HepG2 (cell line): ENCODE measurements at regions not wholly inside any gene's neighbourhood (a gene's known extent, or its start where the extent isn't known, plus 50 kb on each side); places are given as distances from the start of the nearest gene placed in this dataset.

Experiments used
- ATAC-seq: fragments of 200-7000 bp; cut with Tn5 transposase; 3 replicates; pipeline ENCODE4 v1.9.1; 2020; ENCODE audit warnings: mild to moderate bottlenecking, moderate library complexity
- BruUV-seq: library from RNA; stranded (reverse); fragments of 400-500 nt; replicated peaks from 2 replicates; lab custom pipeline; 2021; lab: Mats Ljungman, UMichigan
- CTCF ChIA-PET: fragments of 300-600 bp; formaldehyde crosslinking; extraction: SDS; loops from one replicate; lab custom pipeline; 2021; ENCODE audit warnings: low total read pairs, inconsistent platforms, low intra/inter-chr PET ratio; lab: Yijun Ruan, JAX
- POLR2A ChIA-PET: fragments of 350-600 bp; sonication (Branson Sonifier 250); formaldehyde crosslinking; loops from one replicate; lab custom pipeline; 2020; ENCODE audit warnings: antibody characterized with exemption, inconsistent platforms; lab: Yijun Ruan, JAX
- DNase-seq: peaks from one replicate; pipeline ENCODE4 v3.0.0-alpha.2; 2015; ENCODE audit warnings: low spot score
- FAIRE-seq: peaks from 3 replicates; lab custom pipeline; 2011; peaks lifted over from hg19 to GRCh38; lab: Jason Lieb, UNC
- H2AFZ ChIP-seq: one replicate; pipeline ENCODE4 v1.6.1; 2011; ENCODE audit warnings: low read length, inconsistent platforms
- H3K27ac ChIP-seq: fragments of 300-600 bp; 3 replicates; pipeline ENCODE4 v1.8.0; 2011; ENCODE audit warnings: mixed run types, mild to moderate bottlenecking, mixed read lengths, low read length, inconsistent platforms; ENCODE audit not compliant: insufficient read depth; ENCODE audit errors: extremely low read length
- H3K27me3 ChIP-seq, 2 experiments: fragments of 200-600 bp in 1 of 2; 2 replicates in 1 of 2; 3 replicates in 1 of 2; pipeline versions ENCODE4 v1.6.0 to v1.8.0; 2011; ENCODE audit warnings: low read length in 2 of 2, mild to moderate bottlenecking in 2 of 2, moderate library complexity in 2 of 2, inconsistent platforms in 1 of 2; ENCODE audit not compliant: insufficient read depth in 2 of 2, control insufficient read depth in 1 of 2
- H3K36me3 ChIP-seq, 2 experiments: fragments of 200-600 bp in 1 of 2; replicated peaks in 1 of 2; 2 replicates in 1 of 2; 3 replicates in 1 of 2; pipeline versions ENCODE4 v1.5.1 to v1.8.0; 2011; ENCODE audit warnings: low read length in 2 of 2, inconsistent platforms in 1 of 2; ENCODE audit not compliant: insufficient read depth in 2 of 2, control insufficient read depth in 1 of 2
- H3K4me1 ChIP-seq: 2 replicates; pipeline ENCODE4 v1.5.1; 2012; ENCODE audit warnings: low read length, inconsistent platforms; ENCODE audit not compliant: insufficient read depth
- H3K4me2 ChIP-seq: 2 replicates; pipeline ENCODE4 v1.6.0; 2011; ENCODE audit warnings: low read depth, low read length, inconsistent platforms
- H3K4me3 ChIP-seq, 3 experiments: fragments of 200-600 bp in 1 of 3; sonication (generic), shearing (Covaris generic) in 1 of 3; replicated peaks in 1 of 3; 2 replicates each; pipeline ENCODE4 v1.5.1; 2011 to 2016; ENCODE audit warnings: low read length in 3 of 3, inconsistent platforms in 2 of 3, low read depth in 2 of 3, mild to moderate bottlenecking in 2 of 3, control low read depth in 1 of 3, mixed read lengths in 1 of 3; ENCODE audit not compliant: insufficient read depth in 1 of 3
- H3K79me2 ChIP-seq: one replicate; pipeline ENCODE4 v1.6.1; 2011; ENCODE audit warnings: low read length, inconsistent platforms; ENCODE audit not compliant: insufficient read depth
- H3K9ac ChIP-seq: 2 replicates; pipeline ENCODE4 v1.6.0; 2011; ENCODE audit warnings: mild to moderate bottlenecking, low read depth, low read length, inconsistent platforms; ENCODE audit not compliant: insufficient read depth
- H3K9me3 ChIP-seq: 2 replicates; pipeline ENCODE4 v1.5.1; 2012; ENCODE audit warnings: mild to moderate bottlenecking, low read length
- H4K20me1 ChIP-seq: 2 replicates; pipeline ENCODE4 v1.6.0; 2011; ENCODE audit warnings: inconsistent platforms, mild to moderate bottlenecking, low read length, moderate library complexity; ENCODE audit not compliant: insufficient read depth
- BHLHE40 ChIP-seq: IDR thresholded peaks from 2 replicates; pipeline ENCODE4 v1.6.1; 2011; ENCODE audit warnings: low read length, improper control_type of control experiment
- BORCS8-MEF2B ChIP-seq: sonication (generic); formaldehyde crosslinking; IDR thresholded peaks from 2 replicates; pipeline ENCODE4 v1.8.0; 2022; ENCODE audit warnings: mild to moderate bottlenecking, missing genetic modification reagents
- CREB3 ChIP-seq: sonication (generic); formaldehyde crosslinking; IDR thresholded peaks from 2 replicates; pipeline ENCODE4 v1.5.0; 2020; ENCODE audit warnings: missing genetic modification reagents
- EEA1 ChIP-seq: sonication (generic); formaldehyde crosslinking; IDR thresholded peaks from 2 replicates; pipeline ENCODE4 v1.5.1; 2020; ENCODE audit warnings: mild to moderate bottlenecking, missing genetic modification reagents, borderline replicate concordance
- FOXM1 ChIP-seq: sonication (generic); formaldehyde crosslinking; IDR thresholded peaks from 2 replicates; pipeline ENCODE4 v1.5.0; 2020; ENCODE audit warnings: missing genetic modification reagents
- MXD3 ChIP-seq: IDR thresholded peaks from 2 replicates; pipeline ENCODE4 v1.6.1; 2016; ENCODE audit warnings: mild to moderate bottlenecking, missing biosample characterization, missing genetic modification reagents
- MXD4 ChIP-seq: IDR thresholded peaks from 2 replicates; pipeline ENCODE4 v1.6.1; 2016; ENCODE audit warnings: mild to moderate bottlenecking, missing biosample characterization, missing genetic modification reagents
- NFYB ChIP-seq: sonication (generic); formaldehyde crosslinking; IDR thresholded peaks from 2 replicates; pipeline ENCODE4 v1.4.0; 2020; ENCODE audit warnings: missing genetic modification reagents
- PITX1 ChIP-seq: sonication (generic); formaldehyde crosslinking; IDR thresholded peaks from 2 replicates; pipeline ENCODE4 v1.5.1; 2020; ENCODE audit warnings: mild to moderate bottlenecking, missing genetic modification reagents
- POGZ ChIP-seq: sonication (generic); formaldehyde crosslinking; IDR thresholded peaks from 2 replicates; pipeline ENCODE4 v1.4.0; 2020; ENCODE audit warnings: mild to moderate bottlenecking, missing genetic modification reagents
- RFX5 ChIP-seq: IDR thresholded peaks from 2 replicates; pipeline ENCODE4 v1.6.1; 2011; ENCODE audit warnings: low read depth, low read length, improper control_type of control experiment
- SIN3A ChIP-seq: IDR thresholded peaks from 2 replicates; pipeline ENCODE4 v1.6.1; 2011; ENCODE audit warnings: low read depth, mild to moderate bottlenecking, control low read depth, low read length, borderline replicate concordance
- ZFYVE20 ChIP-seq: sonication (generic); formaldehyde crosslinking; IDR thresholded peaks from 2 replicates; pipeline ENCODE4 v1.8.0; 2023; ENCODE audit warnings: low read depth, mild to moderate bottlenecking, moderate library complexity, missing genetic modification reagents, borderline replicate concordance
- ZNF724P ChIP-seq: sonication (generic); formaldehyde crosslinking; IDR thresholded peaks from 2 replicates; pipeline ENCODE4 v1.8.0; 2022; ENCODE audit warnings: missing genetic modification reagents, borderline replicate concordance
- WGBS: methylation state at CpG from one replicate; pipeline ENCODE4 v1.1.6; 2017; ENCODE audit warnings: low lambda C conversion rate; 5-methylcytosine and 5-hydroxymethylcytosine counted together
- in situ Hi-C: cut with HindIII; loops from 2 replicates; pipeline ENCODE4 v1.10.0; 2017; ENCODE audit warnings: low pct_unique_long_range_greater_than_20kb; ENCODE audit not compliant: extremely low pct_ligation_motif_present
- intact Hi-C: fragments of 100-400 bp; cut with micrococcal nuclease; formaldehyde crosslinking; loops from one replicate; pipeline ENCODE4 v1.10.0; 2022; ENCODE audit not compliant: unreplicated experiment
- TF ChIP-seq, protein P1 (sequence below), 2 experiments: sonication (generic) in 1 of 2; formaldehyde crosslinking in 1 of 2; IDR thresholded peaks; 2 replicates each; pipeline versions ENCODE4 v1.4.0 to v1.6.1; 2016 to 2020; ENCODE audit warnings: borderline replicate concordance in 1 of 2, low read depth in 1 of 2, mild to moderate bottlenecking in 1 of 2, missing genetic modification reagents in 1 of 2

GRCh38 chr11:86749376-86749775 is 51.0 kb upstream of the PRSS23 start:
- Histone ChIP-seq H3K4me3 (no peak overlapping the region), H3K9me3 (no peaks in the 10 kb centered on the region), H4K20me1 (no peaks in the 10 kb centered on the region), H3K36me3 (no peaks in the 10 kb centered on the region), H3K79me2 (no peaks in the 10 kb centered on the region), H3K4me1 (no peaks in the 10 kb centered on the region), H3K27ac (no peak overlapping the region), H3K9ac (no peak overlapping the region), H3K27me3 (peaks cover 0 to 2% of the 10 kb centered on the region in 2 experiments; a peak in 1 of 5 replicates), H3K4me2 (no peak overlapping the region), H2AFZ (no peak overlapping the region)
- ChIA-PET POLR2A (no interaction called here), CTCF (no interaction called here)
- BruUV-seq: no TSS peak
- FAIRE-seq (no peak), DNase-seq (no peak), ATAC-seq (no peak)
- intact Hi-C loops (no loop called here), in situ Hi-C loops (no loop called here)
- WGBS: 31% methylated on average over 3 of the region's 3 CpGs
- TF ChIP-seq, protein P1, sequence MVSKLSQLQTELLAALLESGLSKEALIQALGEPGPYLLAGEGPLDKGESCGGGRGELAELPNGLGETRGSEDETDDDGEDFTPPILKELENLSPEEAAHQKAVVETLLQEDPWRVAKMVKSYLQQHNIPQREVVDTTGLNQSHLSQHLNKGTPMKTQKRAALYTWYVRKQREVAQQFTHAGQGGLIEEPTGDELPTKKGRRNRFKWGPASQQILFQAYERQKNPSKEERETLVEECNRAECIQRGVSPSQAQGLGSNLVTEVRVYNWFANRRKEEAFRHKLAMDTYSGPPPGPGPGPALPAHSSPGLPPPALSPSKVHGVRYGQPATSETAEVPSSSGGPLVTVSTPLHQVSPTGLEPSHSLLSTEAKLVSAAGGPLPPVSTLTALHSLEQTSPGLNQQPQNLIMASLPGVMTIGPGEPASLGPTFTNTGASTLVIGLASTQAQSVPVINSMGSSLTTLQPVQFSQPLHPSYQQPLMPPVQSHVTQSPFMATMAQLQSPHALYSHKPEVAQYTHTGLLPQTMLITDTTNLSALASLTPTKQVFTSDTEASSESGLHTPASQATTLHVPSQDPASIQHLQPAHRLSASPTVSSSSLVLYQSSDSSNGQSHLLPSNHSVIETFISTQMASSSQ (IDR thresholded peaks at IDR 0.05; ENCODE audit: low read depth): no peak
- TF ChIP-seq, protein P1 (CRISPR knock-in tag; IDR thresholded peaks at IDR 0.05; ENCODE audit: borderline replicate concordance): no peak
- TF ChIP-seq BORCS8-MEF2B (no peak), PITX1 (CRISPR knock-in tag) (no peak), ZFYVE20 (CRISPR knock-in tag) (no peak), CREB3 (CRISPR knock-in tag) (no peak), EEA1 (no peak), SIN3A (no peak), ZNF724P (CRISPR knock-in tag) (no peak), MXD4 (CRISPR knock-in tag) (no peak), RFX5 (no peak), POGZ (CRISPR knock-in tag) (no peak), NFYB (no peak), FOXM1 (CRISPR knock-in tag) (no peak), MXD3 (CRISPR knock-in tag) (no peak), BHLHE40 (no peak)
